Sigmoid colon (tissue), 6 donors: ENCODE measurements at regions not wholly inside any gene's neighbourhood (a gene's known extent, or its start where the extent isn't known, plus 50 kb on each side); places are given as distances from the start of the nearest gene placed in this dataset.

ENCODE experiments used
- DNase-seq: peaks from one replicate; pipeline ENCODE4 v3.0.0-alpha.2; 2019
- H3K27ac ChIP-seq, 4 donors: fragments of 200-600 bp; sonication (generic); one replicate each; pipeline ENCODE4 v1.5.1; 2016 to 2019; ENCODE audit warnings: mild to moderate bottlenecking in 1 of 4
- H3K27me3 ChIP-seq, 3 donors: fragments of 200-600 bp; sonication (generic); one replicate each; pipeline ENCODE4 v1.5.1; 2019; ENCODE audit warnings: mild to moderate bottlenecking in 1 of 3
- H3K36me3 ChIP-seq, 4 donors: fragments of 200-600 bp; sonication (generic); one replicate each; pipeline ENCODE4 v1.5.1; 2016 to 2019
- H3K4me1 ChIP-seq, 4 donors: fragments of 200-600 bp; sonication (generic); one replicate each; pipeline ENCODE4 v1.5.1; 2017 to 2019
- H3K4me3 ChIP-seq, 4 donors: fragments of 200-600 bp; sonication (generic); one replicate each; pipeline ENCODE4 v1.5.1; 2017 to 2019; ENCODE audit warnings: mild to moderate bottlenecking in 2 of 4, moderate library complexity in 1 of 4
- H3K9me3 ChIP-seq, 4 donors: fragments of 200-600 bp in 3 of 4; sonication (generic) in 3 of 4; one replicate each; pipeline versions ENCODE4 v1.5.1 to v1.6.1; 2013 to 2019
- EP300 ChIP-seq, 4 donors: sonication (generic); formaldehyde crosslinking; IDR thresholded peaks; one replicate each; pipeline ENCODE4 v1.6.1; 2017; ENCODE audit warnings: antibody characterized with exemption in 4 of 4
- POLR2A ChIP-seq, 2 donors: fragments of 450-650 bp; IDR thresholded peaks; one replicate each; pipeline ENCODE4 v1.6.1; 2016; ENCODE audit warnings: antibody characterized with exemption in 2 of 2, mild to moderate bottlenecking in 2 of 2, moderate library complexity in 2 of 2
- POLR2AphosphoS5 ChIP-seq, 4 donors: sonication (generic); formaldehyde crosslinking; IDR thresholded peaks; one replicate each; pipeline ENCODE4 v1.6.1; 2017; ENCODE audit warnings: antibody characterized with exemption in 4 of 4
- WGBS, 2 donors: extraction: QIAGEN DNeasy Blood & Tissue Kit; methylation state at CpG; one replicate each; pipeline ENCODE4 v1.1.7; 2013; 5-methylcytosine and 5-hydroxymethylcytosine counted together
- intact Hi-C: fragments of 100-400 bp; cut with DNase I; formaldehyde crosslinking; loops from one replicate; pipeline ENCODE4 v1.15.1; 2023
- TF ChIP-seq, protein P1 (sequence below), 4 experiments: fragments of 450-650 bp in 3 of 4; fragments of 200-600 bp in 1 of 4; IDR thresholded peaks; one replicate each; pipeline ENCODE4 v1.5.1; 2016 to 2019; ENCODE audit warnings: antibody characterized with exemption in 4 of 4, mild to moderate bottlenecking in 3 of 4, moderate library complexity in 2 of 4
- donor health status: healthy with polysubstance abuse.
- donor health status: healthy.

DNA sequence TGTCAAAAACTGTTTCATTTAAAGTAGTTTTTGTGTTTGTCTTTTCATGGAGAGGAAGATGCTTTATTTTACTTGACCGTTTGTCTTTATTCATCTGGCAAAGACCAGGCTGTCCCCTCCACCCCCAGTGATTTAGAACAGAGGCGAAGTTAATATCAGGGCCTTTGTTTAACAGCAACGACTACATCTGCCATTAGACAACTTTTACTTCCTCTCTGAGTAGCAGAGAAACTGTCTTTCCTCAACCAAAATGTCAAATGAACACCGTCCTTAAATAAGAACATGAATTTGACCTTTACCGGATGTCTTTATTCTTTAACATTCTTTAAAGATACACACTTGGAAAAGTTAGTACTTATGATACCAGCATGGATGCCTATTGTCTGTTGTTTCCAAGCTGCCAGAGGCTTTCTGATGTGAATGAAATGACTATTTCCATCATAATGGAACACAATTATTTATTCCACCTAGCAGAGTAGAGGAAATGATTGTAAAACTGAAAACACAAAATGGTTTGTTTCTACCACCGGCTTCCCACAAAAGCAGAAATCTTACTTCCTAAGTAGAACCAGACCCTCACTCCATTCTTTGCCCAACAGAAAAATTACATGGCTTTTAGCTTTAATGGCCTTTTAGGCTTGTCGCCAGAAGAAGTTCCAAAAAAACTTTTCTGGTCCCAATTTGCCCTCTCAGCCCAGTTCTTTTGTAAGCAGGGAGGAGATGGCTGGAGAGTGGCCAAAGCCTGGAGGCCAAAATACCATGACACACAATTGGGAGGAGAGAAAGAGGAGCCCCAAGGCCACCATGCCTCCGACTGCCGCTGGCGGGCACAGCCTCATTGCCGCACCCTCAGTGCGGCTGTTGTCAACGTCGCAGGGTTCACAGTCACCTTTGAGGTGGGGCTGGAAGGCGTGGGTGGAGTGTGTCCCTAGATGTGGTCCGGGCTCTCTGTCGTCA lies 168.5 kb downstream of the TEX36 start:
- Histone ChIP-seq H3K27ac (no peak overlapping the region), H3K4me3 (no peak overlapping the region), H3K27me3 (no peaks in the 10 kb centered on the region), H3K9me3 (peaks cover 0 to 1% (median 0%) of the 10 kb centered on the region in 4 donors), H3K36me3 (no peaks in the 10 kb centered on the region), H3K4me1 (no peaks in the 10 kb centered on the region)
- 69 to 73% methylated on average over 17 of the region's 17 CpGs for WGBS, 2 donors
- TF ChIP-seq EP300 (IDR thresholded peaks at IDR 0.05) (no peak), POLR2A (IDR thresholded peaks at IDR 0.05) (no peak), POLR2AphosphoS5 (IDR thresholded peaks at IDR 0.05) (no peak)
- TF ChIP-seq, protein P1, sequence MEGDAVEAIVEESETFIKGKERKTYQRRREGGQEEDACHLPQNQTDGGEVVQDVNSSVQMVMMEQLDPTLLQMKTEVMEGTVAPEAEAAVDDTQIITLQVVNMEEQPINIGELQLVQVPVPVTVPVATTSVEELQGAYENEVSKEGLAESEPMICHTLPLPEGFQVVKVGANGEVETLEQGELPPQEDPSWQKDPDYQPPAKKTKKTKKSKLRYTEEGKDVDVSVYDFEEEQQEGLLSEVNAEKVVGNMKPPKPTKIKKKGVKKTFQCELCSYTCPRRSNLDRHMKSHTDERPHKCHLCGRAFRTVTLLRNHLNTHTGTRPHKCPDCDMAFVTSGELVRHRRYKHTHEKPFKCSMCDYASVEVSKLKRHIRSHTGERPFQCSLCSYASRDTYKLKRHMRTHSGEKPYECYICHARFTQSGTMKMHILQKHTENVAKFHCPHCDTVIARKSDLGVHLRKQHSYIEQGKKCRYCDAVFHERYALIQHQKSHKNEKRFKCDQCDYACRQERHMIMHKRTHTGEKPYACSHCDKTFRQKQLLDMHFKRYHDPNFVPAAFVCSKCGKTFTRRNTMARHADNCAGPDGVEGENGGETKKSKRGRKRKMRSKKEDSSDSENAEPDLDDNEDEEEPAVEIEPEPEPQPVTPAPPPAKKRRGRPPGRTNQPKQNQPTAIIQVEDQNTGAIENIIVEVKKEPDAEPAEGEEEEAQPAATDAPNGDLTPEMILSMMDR (IDR thresholded peaks at IDR 0.05) = no peak
- intact Hi-C loops = no loop called here
- no peak for DNase-seq

DNA sequence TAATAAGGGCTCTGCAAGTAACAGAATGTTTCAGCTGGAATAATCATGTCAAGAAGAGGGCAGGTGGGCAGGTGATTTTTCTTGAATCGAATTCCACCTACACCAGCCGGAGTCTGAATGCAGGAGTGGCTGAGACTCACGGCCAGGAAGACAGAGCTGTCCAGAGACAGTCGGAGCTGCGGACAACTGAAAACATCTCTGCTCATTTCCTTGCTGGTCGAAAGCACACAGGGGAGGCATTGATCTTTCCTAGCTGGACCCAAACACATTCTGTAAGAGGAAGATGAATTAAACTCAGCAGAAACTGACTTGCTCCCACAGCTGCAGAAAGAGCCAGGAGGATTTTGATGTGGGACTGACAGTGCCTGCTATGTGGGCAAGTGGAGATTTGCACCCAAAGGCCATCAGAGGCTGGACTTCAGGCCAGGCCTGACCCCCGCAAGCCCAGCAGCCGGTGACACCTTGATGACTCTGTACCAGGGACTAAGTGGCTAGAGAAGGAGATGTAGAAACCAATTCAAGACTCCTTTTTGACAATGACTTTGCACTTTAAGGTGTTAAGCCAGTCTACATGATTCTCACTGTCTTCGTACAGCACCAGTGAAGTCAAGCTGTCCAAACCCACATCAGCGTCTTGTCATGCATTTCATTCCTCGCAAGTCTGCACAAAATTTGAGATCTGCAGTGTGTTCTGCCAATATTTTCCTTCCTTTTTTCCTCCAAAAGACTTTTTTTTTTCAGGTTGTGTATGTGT lies 169.4 kb downstream of the TEX36 start:
- H3K4me3 ChIP-seq = no peak overlapping the region
- H3K4me1 ChIP-seq = no peaks in the 10 kb centered on the region
- no peaks in the 10 kb centered on the region for H3K27me3 ChIP-seq
- no peaks in the 10 kb centered on the region for H3K36me3 ChIP-seq
- intact Hi-C loops = no loop called here
- TF ChIP-seq, protein P1 (IDR thresholded peaks at IDR 0.05) = no peak
- TF ChIP-seq POLR2AphosphoS5 (IDR thresholded peaks at IDR 0.05) (no peak), EP300 (IDR thresholded peaks at IDR 0.05) (no peak), POLR2A (IDR thresholded peaks at IDR 0.05) (no peak)
- H3K27ac ChIP-seq = no peak overlapping the region
- WGBS, 2 donors = 83 to 91% methylated on average over 11 of the region's 11 CpGs
- no peaks in the 10 kb centered on the region for H3K9me3 ChIP-seq
- no peak for DNase-seq

DNA sequence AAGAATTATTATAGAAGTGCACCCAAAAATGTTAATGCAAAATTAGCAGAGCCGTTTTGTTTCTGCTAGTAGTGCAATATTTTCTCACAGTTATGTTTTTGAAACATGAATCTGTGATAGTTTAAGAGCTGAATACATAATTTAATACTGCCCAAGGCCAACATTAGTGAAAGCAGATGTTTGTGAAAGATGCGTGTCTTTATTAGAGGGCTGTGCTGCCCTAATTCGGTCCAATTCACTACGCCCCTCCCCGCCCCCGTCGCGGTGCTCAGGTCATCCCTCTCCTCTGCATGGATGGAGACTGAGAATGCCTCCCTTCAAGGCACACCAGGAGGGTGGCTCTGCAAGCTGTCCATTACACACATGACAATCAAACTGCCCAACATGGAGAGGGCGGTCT lies 172.0 kb downstream of the TEX36 start:
- no peak for DNase-seq
- H3K27ac ChIP-seq = no peak overlapping the region
- 84 to 93% methylated on average over 9 of the region's 9 CpGs for WGBS, 2 donors
- H3K4me3 ChIP-seq = no peak overlapping the region
- H3K27me3 ChIP-seq = no peaks in the 10 kb centered on the region
- no peak for TF ChIP-seq EP300 (IDR thresholded peaks at IDR 0.05)
- TF ChIP-seq, protein P1 (IDR thresholded peaks at IDR 0.05) = no peak
- no peak for TF ChIP-seq POLR2A (IDR thresholded peaks at IDR 0.05)
- TF ChIP-seq POLR2AphosphoS5 (IDR thresholded peaks at IDR 0.05) = no peak
- no peaks in the 10 kb centered on the region for H3K9me3 ChIP-seq
- H3K4me1 ChIP-seq = no peaks in the 10 kb centered on the region
- intact Hi-C loops = no loop called here
- no peaks in the 10 kb centered on the region for H3K36me3 ChIP-seq

DNA sequence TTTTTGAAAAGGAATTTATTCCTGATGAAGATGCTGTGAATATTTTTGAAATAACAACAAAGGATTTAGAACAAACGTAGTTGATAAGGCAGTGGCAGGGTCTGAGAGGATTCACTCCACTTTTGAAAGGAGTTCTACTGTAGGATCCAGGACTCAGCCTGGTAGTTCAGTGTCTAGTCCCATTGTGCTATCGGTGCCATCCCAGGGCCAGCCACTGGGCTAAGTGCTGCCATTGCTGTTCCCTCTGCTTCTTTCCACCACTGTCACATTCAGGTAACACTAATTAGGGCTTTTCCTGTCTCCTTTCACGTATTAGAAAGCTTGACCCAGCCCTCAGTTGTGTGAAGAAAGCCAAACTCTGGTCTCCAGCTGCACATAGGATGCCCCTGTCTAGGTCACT lies 177.3 kb downstream of the TEX36 start:
- Histone ChIP-seq H3K9me3 (no peaks in the 10 kb centered on the region), H3K4me1 (no peaks in the 10 kb centered on the region), H3K36me3 (no peaks in the 10 kb centered on the region), H3K27ac (no peak overlapping the region), H3K27me3 (no peaks in the 10 kb centered on the region), H3K4me3 (no peak overlapping the region)
- TF ChIP-seq EP300 (IDR thresholded peaks at IDR 0.05) (no peak), POLR2AphosphoS5 (IDR thresholded peaks at IDR 0.05) (no peak), POLR2A (IDR thresholded peaks at IDR 0.05) (no peak)
- TF ChIP-seq, protein P1 (IDR thresholded peaks at IDR 0.05) = no peak
- intact Hi-C loops = no loop called here
- no peak for DNase-seq
- 75 to 80% methylated on average over 3 of the region's 3 CpGs for WGBS, 2 donors
